ENCODE measurements at regions not wholly inside any gene's neighbourhood (a gene's known extent, or its start where the extent isn't known, plus 50 kb on each side); places are given as distances from the start of the nearest gene placed in this dataset.

DNA sequence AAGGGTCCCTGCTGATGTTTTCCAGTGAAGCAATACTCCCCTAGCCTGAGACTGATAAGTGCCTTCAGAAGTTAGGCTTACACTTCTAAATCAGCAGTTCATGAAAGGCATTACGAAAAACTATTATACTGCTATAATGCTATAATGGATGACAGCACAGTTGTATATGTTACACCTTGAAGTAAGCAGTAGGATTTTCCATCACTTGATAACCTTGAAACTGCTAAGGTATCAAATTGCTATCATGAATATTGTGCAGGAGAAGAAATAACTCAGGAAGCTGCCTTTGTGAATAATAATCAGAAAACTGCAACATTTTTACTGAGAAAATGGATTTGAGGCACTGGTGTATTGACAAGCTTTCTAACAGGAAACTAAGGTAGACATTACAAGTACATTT is 142.3 kb downstream of the HNMT start:
- Mint-ChIP-seq H3K4me3 (no peak overlapping the region), H3K9me3 (no peaks in the 10 kb centered on the region), H3K27ac (no peak overlapping the region), H3K27me3 (ENCODE audit: insufficient read depth, low read depth, poor library complexity) (no peaks in the 10 kb centered on the region), H3K4me1 (peaks cover 2% of the 10 kb centered on the region; the same call in 2 of the 3 replicates), H3K36me3 (ENCODE audit: low read depth) (0 out of 3 replicates have a peak, but pooled peaks cover 4% of the 10 kb centered on the region)
- Histone ChIP-seq H3F3A (replicated peaks; ENCODE audit: low read depth) (no peaks in the 10 kb centered on the region), H2AFZ (0 out of 2 replicates have a peak overlapping the region, but pooled peaks have one; percentile 15), H3K27me3 (ENCODE audit: insufficient read depth) (no peaks in the 10 kb centered on the region), H3K4me1 (ENCODE audit: insufficient read depth) (no peaks in the 10 kb centered on the region), H3K36me3 (ENCODE audit: insufficient read depth) (no peaks in the 10 kb centered on the region), H4K20me1 (replicated peaks; ENCODE audit: insufficient read depth) (no peaks in the 10 kb centered on the region), H3K79me2 (replicated peaks; ENCODE audit: insufficient read depth) (no peaks in the 10 kb centered on the region), H3K4me3 (no peak overlapping the region), H3K27ac (ENCODE audit: low read depth) (no peak overlapping the region), H3K4me2 (no peak overlapping the region), H3K9me2 (ENCODE audit: insufficient read depth) (no peaks in the 10 kb centered on the region)
- no peak for ATAC-seq
- TF ChIP-seq, protein P1, sequence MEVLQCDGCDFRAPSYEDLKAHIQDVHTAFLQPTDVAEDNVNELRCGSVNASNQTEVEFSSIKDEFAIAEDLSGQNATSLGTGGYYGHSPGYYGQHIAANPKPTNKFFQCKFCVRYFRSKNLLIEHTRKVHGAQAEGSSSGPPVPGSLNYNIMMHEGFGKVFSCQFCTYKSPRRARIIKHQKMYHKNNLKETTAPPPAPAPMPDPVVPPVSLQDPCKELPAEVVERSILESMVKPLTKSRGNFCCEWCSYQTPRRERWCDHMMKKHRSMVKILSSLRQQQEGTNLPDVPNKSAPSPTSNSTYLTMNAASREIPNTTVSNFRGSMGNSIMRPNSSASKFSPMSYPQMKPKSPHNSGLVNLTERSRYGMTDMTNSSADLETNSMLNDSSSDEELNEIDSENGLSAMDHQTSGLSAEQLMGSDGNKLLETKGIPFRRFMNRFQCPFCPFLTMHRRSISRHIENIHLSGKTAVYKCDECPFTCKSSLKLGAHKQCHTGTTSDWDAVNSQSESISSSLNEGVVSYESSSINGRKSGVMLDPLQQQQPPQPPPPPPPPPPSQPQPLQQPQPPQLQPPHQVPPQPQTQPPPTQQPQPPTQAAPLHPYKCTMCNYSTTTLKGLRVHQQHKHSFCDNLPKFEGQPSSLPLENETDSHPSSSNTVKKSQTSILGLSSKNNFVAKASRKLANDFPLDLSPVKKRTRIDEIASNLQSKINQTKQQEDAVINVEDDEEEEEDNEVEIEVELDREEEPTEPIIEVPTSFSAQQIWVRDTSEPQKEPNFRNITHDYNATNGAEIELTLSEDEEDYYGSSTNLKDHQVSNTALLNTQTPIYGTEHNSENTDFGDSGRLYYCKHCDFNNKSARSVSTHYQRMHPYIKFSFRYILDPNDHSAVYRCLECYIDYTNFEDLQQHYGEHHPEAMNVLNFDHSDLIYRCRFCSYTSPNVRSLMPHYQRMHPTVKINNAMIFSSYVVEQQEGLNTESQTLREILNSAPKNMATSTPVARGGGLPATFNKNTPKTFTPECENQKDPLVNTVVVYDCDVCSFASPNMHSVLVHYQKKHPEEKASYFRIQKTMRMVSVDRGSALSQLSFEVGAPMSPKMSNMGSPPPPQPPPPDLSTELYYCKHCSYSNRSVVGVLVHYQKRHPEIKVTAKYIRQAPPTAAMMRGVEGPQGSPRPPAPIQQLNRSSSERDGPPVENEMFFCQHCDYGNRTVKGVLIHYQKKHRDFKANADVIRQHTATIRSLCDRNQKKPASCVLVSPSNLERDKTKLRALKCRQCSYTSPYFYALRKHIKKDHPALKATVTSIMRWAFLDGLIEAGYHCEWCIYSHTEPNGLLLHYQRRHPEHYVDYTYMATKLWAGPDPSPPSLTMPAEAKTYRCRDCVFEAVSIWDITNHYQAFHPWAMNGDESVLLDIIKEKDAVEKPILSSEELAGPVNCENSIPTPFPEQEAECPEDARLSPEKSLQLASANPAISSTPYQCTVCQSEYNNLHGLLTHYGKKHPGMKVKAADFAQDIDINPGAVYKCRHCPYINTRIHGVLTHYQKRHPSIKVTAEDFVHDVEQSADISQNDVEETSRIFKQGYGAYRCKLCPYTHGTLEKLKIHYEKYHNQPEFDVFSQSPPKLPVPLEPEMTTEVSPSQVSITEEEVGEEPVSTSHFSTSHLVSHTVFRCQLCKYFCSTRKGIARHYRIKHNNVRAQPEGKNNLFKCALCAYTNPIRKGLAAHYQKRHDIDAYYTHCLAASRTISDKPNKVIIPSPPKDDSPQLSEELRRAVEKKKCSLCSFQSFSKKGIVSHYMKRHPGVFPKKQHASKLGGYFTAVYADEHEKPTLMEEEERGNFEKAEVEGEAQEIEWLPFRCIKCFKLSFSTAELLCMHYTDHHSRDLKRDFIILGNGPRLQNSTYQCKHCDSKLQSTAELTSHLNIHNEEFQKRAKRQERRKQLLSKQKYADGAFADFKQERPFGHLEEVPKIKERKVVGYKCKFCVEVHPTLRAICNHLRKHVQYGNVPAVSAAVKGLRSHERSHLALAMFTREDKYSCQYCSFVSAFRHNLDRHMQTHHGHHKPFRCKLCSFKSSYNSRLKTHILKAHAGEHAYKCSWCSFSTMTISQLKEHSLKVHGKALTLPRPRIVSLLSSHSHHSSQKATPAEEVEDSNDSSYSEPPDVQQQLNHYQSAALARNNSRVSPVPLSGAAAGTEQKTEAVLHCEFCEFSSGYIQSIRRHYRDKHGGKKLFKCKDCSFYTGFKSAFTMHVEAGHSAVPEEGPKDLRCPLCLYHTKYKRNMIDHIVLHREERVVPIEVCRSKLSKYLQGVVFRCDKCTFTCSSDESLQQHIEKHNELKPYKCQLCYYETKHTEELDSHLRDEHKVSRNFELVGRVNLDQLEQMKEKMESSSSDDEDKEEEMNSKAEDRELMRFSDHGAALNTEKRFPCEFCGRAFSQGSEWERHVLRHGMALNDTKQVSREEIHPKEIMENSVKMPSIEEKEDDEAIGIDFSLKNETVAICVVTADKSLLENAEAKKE (CRISPR knock-in tag; IDR thresholded peaks at IDR 0.05) = no peak
- no peak for TF ChIP-seq EZH2 (IDR thresholded peaks at IDR 0.05; ENCODE audit: low read depth, unreplicated experiment)
- TF ChIP-seq, protein P2, sequence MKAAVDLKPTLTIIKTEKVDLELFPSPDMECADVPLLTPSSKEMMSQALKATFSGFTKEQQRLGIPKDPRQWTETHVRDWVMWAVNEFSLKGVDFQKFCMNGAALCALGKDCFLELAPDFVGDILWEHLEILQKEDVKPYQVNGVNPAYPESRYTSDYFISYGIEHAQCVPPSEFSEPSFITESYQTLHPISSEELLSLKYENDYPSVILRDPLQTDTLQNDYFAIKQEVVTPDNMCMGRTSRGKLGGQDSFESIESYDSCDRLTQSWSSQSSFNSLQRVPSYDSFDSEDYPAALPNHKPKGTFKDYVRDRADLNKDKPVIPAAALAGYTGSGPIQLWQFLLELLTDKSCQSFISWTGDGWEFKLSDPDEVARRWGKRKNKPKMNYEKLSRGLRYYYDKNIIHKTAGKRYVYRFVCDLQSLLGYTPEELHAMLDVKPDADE (IDR thresholded peaks at IDR 0.05) = no peak
- no peak for TF ChIP-seq ZNF331 (CRISPR knock-in tag; IDR thresholded peaks at IDR 0.05; ENCODE audit: low read depth)
- TF ChIP-seq JUNB (IDR thresholded peaks at IDR 0.05; ENCODE audit: unreplicated experiment) = no peak
- no peak for TF ChIP-seq STAT1 (IDR thresholded peaks at IDR 0.05; ENCODE audit: unreplicated experiment)
- TF ChIP-seq, protein P3, sequence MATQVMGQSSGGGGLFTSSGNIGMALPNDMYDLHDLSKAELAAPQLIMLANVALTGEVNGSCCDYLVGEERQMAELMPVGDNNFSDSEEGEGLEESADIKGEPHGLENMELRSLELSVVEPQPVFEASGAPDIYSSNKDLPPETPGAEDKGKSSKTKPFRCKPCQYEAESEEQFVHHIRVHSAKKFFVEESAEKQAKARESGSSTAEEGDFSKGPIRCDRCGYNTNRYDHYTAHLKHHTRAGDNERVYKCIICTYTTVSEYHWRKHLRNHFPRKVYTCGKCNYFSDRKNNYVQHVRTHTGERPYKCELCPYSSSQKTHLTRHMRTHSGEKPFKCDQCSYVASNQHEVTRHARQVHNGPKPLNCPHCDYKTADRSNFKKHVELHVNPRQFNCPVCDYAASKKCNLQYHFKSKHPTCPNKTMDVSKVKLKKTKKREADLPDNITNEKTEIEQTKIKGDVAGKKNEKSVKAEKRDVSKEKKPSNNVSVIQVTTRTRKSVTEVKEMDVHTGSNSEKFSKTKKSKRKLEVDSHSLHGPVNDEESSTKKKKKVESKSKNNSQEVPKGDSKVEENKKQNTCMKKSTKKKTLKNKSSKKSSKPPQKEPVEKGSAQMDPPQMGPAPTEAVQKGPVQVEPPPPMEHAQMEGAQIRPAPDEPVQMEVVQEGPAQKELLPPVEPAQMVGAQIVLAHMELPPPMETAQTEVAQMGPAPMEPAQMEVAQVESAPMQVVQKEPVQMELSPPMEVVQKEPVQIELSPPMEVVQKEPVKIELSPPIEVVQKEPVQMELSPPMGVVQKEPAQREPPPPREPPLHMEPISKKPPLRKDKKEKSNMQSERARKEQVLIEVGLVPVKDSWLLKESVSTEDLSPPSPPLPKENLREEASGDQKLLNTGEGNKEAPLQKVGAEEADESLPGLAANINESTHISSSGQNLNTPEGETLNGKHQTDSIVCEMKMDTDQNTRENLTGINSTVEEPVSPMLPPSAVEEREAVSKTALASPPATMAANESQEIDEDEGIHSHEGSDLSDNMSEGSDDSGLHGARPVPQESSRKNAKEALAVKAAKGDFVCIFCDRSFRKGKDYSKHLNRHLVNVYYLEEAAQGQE (IDR thresholded peaks at IDR 0.05; ENCODE audit: unreplicated experiment) = no peak
- DNase-seq (ENCODE audit: low spot score) = no peak

Data from GM23338 (cell line).